ENCODE measurements at regions not wholly inside any gene's neighbourhood (a gene's known extent, or its start where the extent isn't known, plus 50 kb on each side); places are given as distances from the start of the nearest gene placed in this dataset.

GRCh38 chr6:113442040-113442439 is 415.1 kb upstream of the MARCKS start:
- no peak for TF ChIP-seq POLR2A (IDR thresholded peaks at IDR 0.05; ENCODE audit: borderline replicate concordance, extremely low read depth, insufficient read depth, insufficient read length)
- TF ChIP-seq EZH2phosphoT487 (IDR thresholded peaks at IDR 0.05; ENCODE audit: borderline replicate concordance): no peak
- no peak for TF ChIP-seq CTCF (IDR thresholded peaks at IDR 0.05 in 2 of 3, conservative IDR thresholded peaks at IDR 0.05 in 1 of 3; ENCODE audit: borderline replicate concordance in 1 of 3, insufficient read depth in 1 of 3, low read depth in 2 of 3, low read length in 2 of 3)
